ENCODE measurements at regions not wholly inside any gene's neighbourhood (a gene's known extent, or its start where the extent isn't known, plus 50 kb on each side); places are given as distances from the start of the nearest gene placed in this dataset.

DNA sequence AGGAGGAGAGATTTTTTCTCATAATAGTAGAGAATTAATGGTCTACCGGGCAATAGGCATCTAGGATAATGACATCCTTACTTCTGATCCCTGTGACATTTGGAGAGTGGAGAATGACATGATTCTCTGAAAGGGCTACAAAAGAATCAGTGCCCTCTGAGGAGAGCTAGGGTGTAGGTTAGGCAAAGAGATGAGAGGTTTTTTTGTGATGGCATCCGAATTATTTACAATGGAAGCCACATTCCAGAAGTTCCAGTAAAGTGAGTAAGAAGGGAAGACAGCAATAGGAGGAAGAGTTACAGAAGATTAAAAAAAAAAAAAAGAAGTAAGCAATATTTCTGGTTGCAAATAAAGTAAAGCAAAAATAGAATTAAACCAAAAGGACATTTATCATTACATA lies 478.0 kb downstream of the RMST start:
- no peak for TF ChIP-seq CTCF (IDR thresholded peaks at IDR 0.05; ENCODE audit: control insufficient read depth, insufficient read depth, low read depth, low read length, missing control alignments)

DNA sequence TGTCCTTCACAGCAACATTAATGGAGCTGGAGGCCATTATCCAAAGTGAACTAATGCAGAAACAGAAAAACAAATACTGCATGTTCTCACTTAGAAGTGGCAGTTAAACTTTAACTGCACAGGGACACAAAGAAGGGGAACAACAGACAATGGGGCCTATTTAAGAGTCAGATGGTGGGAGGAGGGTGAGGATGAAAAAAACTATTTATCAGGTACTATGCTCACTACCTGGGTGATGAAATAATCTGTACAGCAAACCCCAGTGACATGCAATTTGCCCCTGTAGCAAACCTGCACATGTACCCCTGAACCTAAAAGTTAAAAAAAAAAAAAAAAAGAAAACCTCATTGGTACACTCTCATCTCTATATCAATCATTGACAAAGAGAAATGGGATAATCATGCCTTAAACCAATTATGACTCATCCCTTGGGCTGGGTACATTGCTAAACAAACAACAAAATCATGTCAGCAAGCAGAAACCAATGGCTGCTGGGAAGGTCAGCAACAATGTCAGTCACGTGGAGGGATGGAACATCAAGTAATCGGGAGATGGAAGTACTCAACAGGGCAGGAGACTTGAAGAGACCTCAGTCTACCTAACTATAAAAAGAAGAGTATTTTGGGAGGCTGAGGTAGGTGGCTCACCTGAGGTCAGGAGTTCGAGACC lies 479.2 kb downstream of the RMST start:
- TF ChIP-seq CTCF (IDR thresholded peaks at IDR 0.05; ENCODE audit: control insufficient read depth, insufficient read depth, low read depth, low read length, missing control alignments) = no peak
- no peak for DNase-seq (ENCODE audit: low read depth)
- H3K4me3 ChIP-seq (ENCODE audit: control insufficient read depth, low read depth, low read length) = no peak overlapping the region

More for the DNA sequence above, 478.0 kb downstream of the RMST start:
- no peak for DNase-seq (ENCODE audit: low read depth)
- no peak overlapping the region for H3K4me3 ChIP-seq (ENCODE audit: control insufficient read depth, low read depth, low read length)

DNA sequence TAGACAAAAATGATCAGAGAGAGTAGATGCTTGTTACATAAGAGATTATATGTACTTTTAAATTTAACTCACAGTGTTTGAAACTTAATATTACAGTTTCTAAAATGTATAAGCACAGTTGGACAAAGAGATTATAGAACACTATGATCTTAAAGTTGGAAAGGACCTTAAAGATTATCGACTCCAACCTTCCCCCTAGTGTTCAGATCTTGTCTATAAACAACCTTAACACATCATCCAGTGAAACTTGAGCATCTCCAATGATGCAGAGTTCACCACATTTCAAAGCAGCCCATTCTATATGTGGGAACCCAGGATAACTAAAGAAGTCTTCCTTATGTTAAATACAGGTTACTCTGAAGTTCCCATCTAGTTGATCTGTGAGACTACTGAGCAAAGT lies 480.8 kb downstream of the RMST start:
- no peak for TF ChIP-seq CTCF (IDR thresholded peaks at IDR 0.05; ENCODE audit: control insufficient read depth, insufficient read depth, low read depth, low read length, missing control alignments)
- no peak for DNase-seq (ENCODE audit: low read depth)

GRCh38 chr12:97944576-97944975 lies 482.0 kb downstream of the RMST start:
- no peak for TF ChIP-seq CTCF (IDR thresholded peaks at IDR 0.05; ENCODE audit: control insufficient read depth, insufficient read depth, low read depth, low read length, missing control alignments)
- DNase-seq (ENCODE audit: low read depth) = no peak
- no peak overlapping the region for H3K4me3 ChIP-seq (ENCODE audit: control insufficient read depth, low read depth, low read length)

More for the DNA sequence above, 480.8 kb downstream of the RMST start:
- H3K4me3 ChIP-seq (ENCODE audit: control insufficient read depth, low read depth, low read length) = no peak overlapping the region

GRCh38 chr12:97946701-97947100 lies 484.1 kb downstream of the RMST start:
- no peak overlapping the region for H3K4me3 ChIP-seq (ENCODE audit: control insufficient read depth, low read depth, low read length)
- DNase-seq (ENCODE audit: low read depth) = no peak
- TF ChIP-seq CTCF (IDR thresholded peaks at IDR 0.05; ENCODE audit: control insufficient read depth, insufficient read depth, low read depth, low read length, missing control alignments) = no peak

GRCh38 chr12:97948591-97948990 lies 486.0 kb downstream of the RMST start:
- no peak for DNase-seq (ENCODE audit: low read depth)
- TF ChIP-seq CTCF (IDR thresholded peaks at IDR 0.05; ENCODE audit: control insufficient read depth, insufficient read depth, low read depth, low read length, missing control alignments) = no peak
- H3K4me3 ChIP-seq (ENCODE audit: control insufficient read depth, low read depth, low read length) = no peak overlapping the region
